T-helper 17 cell (primary cell): ENCODE measurements at regions not wholly inside any gene's neighbourhood (a gene's known extent, or its start where the extent isn't known, plus 50 kb on each side); places are given as distances from the start of the nearest gene placed in this dataset.

Experiments
- ATAC-seq: fragments of 150-1000 bp; cut with Tn5 transposase; 2 replicates; pipeline ENCODE4 v1.10.0; 2021; ENCODE audit warnings: mild to moderate bottlenecking, moderate library complexity
- DNase-seq, 3 donors: peaks; one replicate each; pipeline versions ENCODE4 v3.0.0 to v3.0.0-alpha.2; 2020 to 2021
- H3K9me3 ChIP-seq: one replicate; pipeline ENCODE4 v1.7.0; 2013; ENCODE audit warnings: low read length, mild to moderate bottlenecking; ENCODE audit not compliant: control insufficient read depth, poor library complexity, severe bottlenecking
- H3K27ac Mint-ChIP-seq: one replicate; pipeline ENCODE4 v1.8.0; 2022; ENCODE audit warnings: mild to moderate bottlenecking, moderate library complexity, mixed read lengths
- H3K27me3 Mint-ChIP-seq: one replicate; pipeline ENCODE4 v1.8.0; 2022; ENCODE audit warnings: mixed read lengths
- H3K36me3 Mint-ChIP-seq: one replicate; pipeline ENCODE4 v1.8.0; 2022; ENCODE audit warnings: low read depth, mixed read lengths
- H3K4me1 Mint-ChIP-seq: one replicate; pipeline ENCODE4 v1.8.0; 2022; ENCODE audit warnings: mild to moderate bottlenecking, mixed read lengths
- H3K4me3 Mint-ChIP-seq: one replicate; pipeline ENCODE4 v1.8.0; 2022; ENCODE audit warnings: mild to moderate bottlenecking, moderate library complexity, mixed read lengths

- H3K36me3 Mint-ChIP-seq, result no peaks in the 10 kb centered on the region
Measured at GRCh38 chr12:109648521-109648920, 65.1 kb upstream of the FAM222A start.

GRCh38 chr12:109650808-109651207 lies 62.8 kb upstream of the FAM222A start:
- H3K4me3 Mint-ChIP-seq, result no peak overlapping the region
- H3K9me3 ChIP-seq, result no peaks in the 10 kb centered on the region
- DNase-seq (no peak), ATAC-seq (no peak)
- H3K36me3 Mint-ChIP-seq, result no peaks in the 10 kb centered on the region
- H3K4me1 Mint-ChIP-seq, result peaks cover 2% of the 10 kb centered on the region
- H3K27me3 Mint-ChIP-seq, result peaks cover 68% of the 10 kb centered on the region
- H3K27ac Mint-ChIP-seq, result no peak overlapping the region

More at GRCh38 chr12:109648521-109648920, 65.1 kb upstream of the FAM222A start:
- Mint-ChIP-seq H3K4me3 (no peak overlapping the region), H3K27ac (no peak overlapping the region), H3K4me1 (peaks cover 2% of the 10 kb centered on the region), H3K27me3 (peaks cover 59% of the 10 kb centered on the region)
- DNase-seq (no peak), ATAC-seq (no peak)
- H3K9me3 ChIP-seq, result no peaks in the 10 kb centered on the region

GRCh38 chr12:109651596-109651995 lies 62.0 kb upstream of the FAM222A start:
- Mint-ChIP-seq H3K27ac (no peak overlapping the region), H3K36me3 (no peaks in the 10 kb centered on the region), H3K27me3 (peaks cover 64% of the 10 kb centered on the region), H3K4me3 (no peak overlapping the region), H3K4me1 (peaks cover 2% of the 10 kb centered on the region)
- no peaks in the 10 kb centered on the region for H3K9me3 ChIP-seq
- no peak for DNase-seq
- ATAC-seq, result no peak

GRCh38 chr12:109652233-109652976 lies 61.2 kb upstream of the FAM222A start:
- H3K27ac Mint-ChIP-seq, result no peak overlapping the region
- H3K9me3 ChIP-seq, result no peaks in the 10 kb centered on the region
- no peaks in the 10 kb centered on the region for H3K4me1 Mint-ChIP-seq
- H3K36me3 Mint-ChIP-seq, result no peaks in the 10 kb centered on the region
- peaks cover 61% of the 10 kb centered on the region for H3K27me3 Mint-ChIP-seq
- H3K4me3 Mint-ChIP-seq, result no peak overlapping the region
- no peak for DNase-seq
- no peak for ATAC-seq

- no peak for DNase-seq
- peaks cover 60% of the 10 kb centered on the region for H3K27me3 Mint-ChIP-seq
- H3K4me1 Mint-ChIP-seq, result no peaks in the 10 kb centered on the region
- no peaks in the 10 kb centered on the region for H3K9me3 ChIP-seq
- H3K27ac Mint-ChIP-seq, result no peak overlapping the region
- ATAC-seq, result no peak
- no peak overlapping the region for H3K4me3 Mint-ChIP-seq
- H3K36me3 Mint-ChIP-seq, result no peaks in the 10 kb centered on the region
Measured at GRCh38 chr12:109652977-109653264, 60.7 kb upstream of the FAM222A start.

GRCh38 chr12:109653890-109654289 lies 59.7 kb upstream of the FAM222A start:
- no peaks in the 10 kb centered on the region for H3K36me3 Mint-ChIP-seq
- no peaks in the 10 kb centered on the region for H3K9me3 ChIP-seq
- peaks cover 52% of the 10 kb centered on the region for H3K27me3 Mint-ChIP-seq
- DNase-seq (no peak), ATAC-seq (no peak)
- no peak overlapping the region for H3K27ac Mint-ChIP-seq
- no peak overlapping the region for H3K4me3 Mint-ChIP-seq
- no peaks in the 10 kb centered on the region for H3K4me1 Mint-ChIP-seq

GRCh38 chr12:109654357-109654756 lies 59.3 kb upstream of the FAM222A start:
- Mint-ChIP-seq H3K4me3 (no peak overlapping the region), H3K27me3 (peaks cover 48% of the 10 kb centered on the region), H3K36me3 (no peaks in the 10 kb centered on the region), H3K4me1 (no peaks in the 10 kb centered on the region), H3K27ac (no peak overlapping the region)
- no peak for DNase-seq
- ATAC-seq, result no peak
- H3K9me3 ChIP-seq, result no peaks in the 10 kb centered on the region

- Mint-ChIP-seq H3K36me3 (no peaks in the 10 kb centered on the region), H3K27me3 (peaks cover 42% of the 10 kb centered on the region), H3K4me1 (no peaks in the 10 kb centered on the region), H3K27ac (no peak overlapping the region), H3K4me3 (no peak overlapping the region)
- no peak for ATAC-seq
- no peak for DNase-seq
- H3K9me3 ChIP-seq, result no peaks in the 10 kb centered on the region
Measured at GRCh38 chr12:109655578-109655977, 58.0 kb upstream of the FAM222A start.

- H3K27me3 Mint-ChIP-seq, result peaks cover 42% of the 10 kb centered on the region
- ATAC-seq, result no peak
- H3K27ac Mint-ChIP-seq, result no peak overlapping the region
- no peaks in the 10 kb centered on the region for H3K36me3 Mint-ChIP-seq
- DNase-seq, result no peak
- H3K9me3 ChIP-seq, result no peaks in the 10 kb centered on the region
- H3K4me1 Mint-ChIP-seq, result no peaks in the 10 kb centered on the region
- no peak overlapping the region for H3K4me3 Mint-ChIP-seq
Measured at GRCh38 chr12:109656743-109657142, 56.9 kb upstream of the FAM222A start.

- no peaks in the 10 kb centered on the region for H3K9me3 ChIP-seq
- ATAC-seq (no peak), DNase-seq (no peak)
- Mint-ChIP-seq H3K4me3 (no peak overlapping the region), H3K27ac (no peak overlapping the region), H3K27me3 (peaks cover 10% of the 10 kb centered on the region), H3K36me3 (no peaks in the 10 kb centered on the region), H3K4me1 (no peaks in the 10 kb centered on the region)
Measured at GRCh38 chr12:109663795-109664194, 49.8 kb upstream of the FAM222A start.
